ENCODE measurements at regions not wholly inside any gene's neighbourhood (a gene's known extent, or its start where the extent isn't known, plus 50 kb on each side); places are given as distances from the start of the nearest gene placed in this dataset.

DNA sequence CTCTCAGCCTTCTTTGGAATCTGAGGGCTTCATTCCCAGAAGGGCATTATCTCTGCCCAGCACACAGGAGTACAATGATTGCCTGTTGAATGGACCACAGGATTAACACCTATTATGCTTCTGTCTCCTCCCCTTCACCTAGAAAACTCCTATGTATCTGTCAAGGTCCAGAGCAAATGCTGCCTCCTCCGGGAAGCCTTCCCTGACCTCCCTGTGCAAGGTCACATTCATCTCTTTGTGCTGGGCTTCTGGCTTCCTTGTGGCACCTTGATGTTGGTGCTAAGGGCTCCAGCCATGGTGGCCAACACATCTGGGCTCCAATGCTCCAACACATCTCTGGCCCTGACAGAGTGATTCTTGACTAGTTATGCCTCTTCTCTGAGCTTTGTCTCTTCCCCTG, 49.9 kb upstream of the ATP2B2 start:
- DNase-seq (ENCODE audit: insufficient read length, low spot score) (no peak), FAIRE-seq (no peak)

DNA sequence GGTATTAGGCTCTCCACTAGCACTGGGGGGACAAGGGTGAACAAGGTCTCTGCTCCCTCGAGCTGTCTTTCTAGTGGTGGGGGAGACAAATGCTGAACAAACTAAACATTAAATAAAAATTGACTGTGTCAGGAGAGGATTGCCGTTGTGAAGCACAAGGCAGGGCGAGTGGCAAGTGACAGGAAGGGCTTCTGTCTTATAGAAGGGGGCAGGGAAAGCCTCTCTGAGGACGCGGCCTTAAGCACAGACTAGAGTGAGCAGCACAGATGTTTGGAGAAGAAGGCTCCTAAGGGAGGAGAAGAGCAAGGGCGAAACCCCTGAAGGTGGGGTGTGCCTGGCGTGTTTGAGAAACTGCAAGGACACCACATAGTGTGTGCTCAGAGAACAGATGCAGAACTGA, 50.9 kb upstream of the ATP2B2 start:
- DNase-seq (ENCODE audit: insufficient read length, low spot score) (no peak), FAIRE-seq (no peak)

DNA sequence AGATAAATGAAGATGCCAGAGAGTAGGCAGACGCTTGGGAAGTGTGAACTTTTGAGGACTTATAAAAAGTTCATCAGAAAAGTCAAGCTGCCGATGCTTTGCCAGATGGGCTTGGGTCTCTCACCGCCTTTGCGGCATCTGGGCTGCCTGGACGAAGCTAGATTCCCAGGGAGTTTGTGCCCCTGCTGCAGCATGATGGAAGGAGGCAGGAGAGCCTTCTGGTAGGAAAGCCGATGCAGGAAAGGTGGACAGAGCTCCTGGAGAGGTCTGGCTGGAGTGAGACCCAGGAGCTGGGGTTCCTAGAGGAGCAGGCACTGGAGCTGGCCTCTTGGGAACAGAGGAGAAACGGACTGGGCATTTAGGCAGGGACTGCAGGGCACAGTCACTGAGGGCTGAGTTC, 51.9 kb upstream of the ATP2B2 start:
- no peak for FAIRE-seq
- DNase-seq (ENCODE audit: insufficient read length, low spot score): no peak

DNA sequence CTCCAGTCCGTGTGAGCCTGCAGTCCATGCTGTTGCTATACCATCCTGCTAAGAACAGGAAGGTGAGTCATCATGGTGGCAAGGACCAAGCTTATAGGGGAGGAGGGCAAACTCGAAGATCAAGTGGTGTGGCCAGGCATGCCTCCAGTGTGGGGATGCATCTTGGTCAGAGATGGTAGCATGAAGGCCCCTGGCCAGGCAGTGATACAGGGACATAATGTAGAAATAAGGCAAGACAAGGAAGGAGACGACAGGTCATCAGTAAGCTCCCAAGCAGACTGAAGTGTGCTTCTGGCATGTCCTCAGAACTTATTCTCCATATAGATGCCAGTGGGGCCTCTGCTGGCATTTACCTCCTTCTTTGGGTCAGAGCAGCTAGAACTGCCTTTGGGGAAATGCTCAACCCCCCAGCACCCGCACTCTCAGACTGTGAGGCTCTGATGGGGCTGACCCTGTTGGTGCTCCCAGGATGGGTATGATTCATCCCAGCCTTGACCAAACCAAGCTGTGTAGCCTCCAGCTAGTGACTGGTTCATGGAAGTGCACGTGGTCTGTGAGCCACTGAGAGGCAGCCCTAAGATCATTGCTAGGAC, 52.5 kb upstream of the ATP2B2 start:
- DNase-seq (ENCODE audit: insufficient read length, low spot score) (no peak), FAIRE-seq (no peak)

DNA sequence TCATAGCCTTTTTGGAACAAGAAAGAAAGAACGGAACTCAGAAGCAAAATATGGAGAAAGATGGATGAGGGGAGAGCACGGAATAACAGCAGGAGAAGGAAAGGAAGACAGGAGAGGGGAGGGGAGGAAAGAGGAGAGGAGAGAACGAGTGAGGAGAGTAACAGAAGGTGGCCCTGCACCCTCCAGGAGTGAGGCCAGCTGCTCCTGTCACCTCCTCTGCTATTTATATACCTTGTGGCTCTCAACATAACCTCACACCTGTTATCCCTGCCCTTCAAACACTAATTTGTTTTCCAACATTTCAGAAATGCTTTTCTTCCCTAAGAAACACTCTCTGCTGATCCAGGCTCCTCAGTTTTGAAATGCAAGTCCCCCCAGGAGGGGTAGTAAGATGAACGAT, 53.4 kb upstream of the ATP2B2 start:
- FAIRE-seq (no peak), DNase-seq (ENCODE audit: insufficient read length, low spot score) (no peak)

DNA sequence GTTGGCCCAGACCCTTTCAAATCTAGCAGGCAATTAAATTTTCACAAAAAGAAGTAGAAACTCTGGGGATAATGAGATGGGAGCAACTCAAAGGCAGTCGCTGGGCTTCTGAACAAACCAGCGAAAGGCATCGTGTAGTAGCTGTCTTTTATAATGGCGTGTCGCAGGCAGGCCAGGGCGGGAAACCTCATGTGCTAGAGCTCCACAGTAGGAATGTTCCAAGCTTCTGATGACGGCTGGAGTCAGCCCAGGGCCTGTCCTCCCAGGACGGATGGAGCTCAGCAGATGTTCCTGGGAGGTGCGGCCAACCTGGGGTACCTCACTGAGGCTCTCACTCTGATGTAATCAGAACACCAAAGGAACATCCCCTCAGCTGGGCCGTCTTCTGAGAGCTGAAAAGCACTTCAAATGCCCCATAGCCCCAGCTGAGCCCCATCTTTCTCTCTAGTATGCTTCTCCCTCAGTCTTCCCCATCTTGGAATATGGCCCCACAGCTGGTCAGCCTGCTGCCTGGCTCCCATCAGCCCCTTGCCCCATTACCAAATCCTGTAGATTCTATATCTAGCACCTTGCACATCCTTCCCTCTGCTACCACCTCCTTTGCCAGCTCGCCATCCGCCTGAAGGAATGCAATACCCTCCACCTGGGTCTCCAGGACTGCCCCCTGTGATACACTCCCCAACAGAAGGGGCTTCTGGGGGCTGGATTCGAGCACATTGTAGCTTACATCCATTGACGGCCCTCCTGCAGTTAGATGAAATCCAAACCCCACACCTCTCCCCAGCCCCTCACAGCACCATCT, 54.9 kb upstream of the ATP2B2 start:
- FAIRE-seq (no peak), DNase-seq (ENCODE audit: insufficient read length, low spot score) (no peak)

DNA sequence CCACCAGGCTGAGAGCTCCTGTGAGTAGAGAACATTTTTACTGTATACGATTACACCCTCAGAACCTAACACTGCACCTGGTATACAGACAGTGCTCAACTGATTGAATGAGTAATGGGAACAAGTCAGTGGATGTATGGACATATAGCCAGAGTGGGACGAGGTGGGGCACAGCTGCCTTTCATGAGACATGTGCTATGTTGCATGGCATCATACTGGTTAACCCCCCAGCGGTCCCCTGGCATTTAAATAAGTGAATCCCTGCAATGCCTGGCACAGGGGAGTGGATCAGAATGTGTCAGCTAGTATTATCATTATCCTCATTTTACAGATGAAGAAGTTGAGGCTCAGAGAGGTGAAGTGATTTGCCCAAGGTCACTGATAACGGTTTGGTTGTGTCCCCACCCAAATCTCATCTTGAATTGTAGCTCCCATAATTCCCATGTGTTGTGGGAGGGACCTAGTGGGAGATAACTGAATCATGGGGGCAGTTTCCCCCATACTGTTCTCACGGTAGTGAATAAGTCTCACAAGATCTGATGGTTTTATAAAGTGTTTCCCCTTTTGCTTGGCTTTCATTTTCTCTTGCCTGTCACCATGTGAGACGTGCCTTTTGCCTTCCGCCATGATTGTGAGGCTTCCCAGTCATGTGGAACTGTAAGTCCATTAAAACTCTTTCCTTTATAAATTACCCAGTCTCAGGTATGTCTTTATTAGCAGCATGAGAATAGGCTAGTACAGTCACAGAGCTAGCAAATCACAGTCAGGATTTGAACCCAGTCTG, 56.0 kb upstream of the ATP2B2 start:
- FAIRE-seq: no peak

DNA sequence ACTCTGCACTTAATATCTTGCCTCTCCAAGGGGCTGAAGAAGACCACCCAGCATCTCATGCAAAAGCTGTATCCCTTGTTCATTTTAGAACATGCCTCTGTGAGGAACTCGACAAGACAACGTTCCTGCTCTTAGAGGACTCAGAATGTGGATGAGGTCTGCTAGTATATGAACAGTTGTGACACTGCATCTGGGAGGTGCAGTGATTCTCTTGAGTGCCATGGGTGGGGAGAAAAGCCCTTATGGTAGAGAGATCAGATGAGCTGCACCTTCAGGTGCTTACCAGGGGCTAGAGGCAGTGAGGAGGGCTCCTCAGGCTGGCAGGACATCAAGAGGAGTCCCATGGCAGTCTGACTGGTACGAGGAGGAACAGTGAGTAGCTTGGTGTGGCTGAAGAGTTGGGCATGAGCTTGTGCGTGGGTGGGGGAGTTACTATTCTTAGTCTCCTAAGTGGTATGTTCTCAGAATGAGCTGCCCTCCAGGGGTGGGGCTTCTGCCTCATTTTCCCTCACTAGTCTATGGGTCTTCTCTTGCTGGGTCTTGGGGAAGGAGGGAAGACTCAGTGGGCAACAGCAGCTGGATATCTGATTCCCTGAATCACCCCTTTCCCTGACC, 56.7 kb upstream of the ATP2B2 start:
- DNase-seq (ENCODE audit: insufficient read length, low spot score): no peak
- FAIRE-seq: no peak

More for the DNA sequence above, 56.0 kb upstream of the ATP2B2 start:
- no peak for DNase-seq (ENCODE audit: insufficient read length, low spot score)

DNA sequence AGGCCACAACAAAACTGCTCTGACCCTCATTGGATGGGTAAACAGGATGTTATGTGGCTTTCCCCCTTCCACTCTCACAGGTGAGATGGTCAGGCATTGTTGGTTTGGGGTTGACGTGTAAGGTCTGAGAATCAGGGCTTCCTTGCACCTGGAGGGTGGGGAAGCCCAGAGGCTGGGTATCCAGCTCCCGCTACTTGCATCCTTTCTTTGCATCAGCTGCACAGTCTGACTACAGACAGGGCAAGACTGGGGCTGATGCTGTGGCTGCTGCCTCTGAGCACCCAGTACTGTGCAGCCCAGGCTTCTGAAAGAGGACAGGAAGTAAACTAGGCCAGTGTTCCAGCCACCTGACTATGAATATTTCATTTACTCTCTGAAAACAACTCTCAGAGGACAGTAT, 58.0 kb upstream of the ATP2B2 start:
- no peak for DNase-seq (ENCODE audit: insufficient read length, low spot score)
- FAIRE-seq: no peak

DNA sequence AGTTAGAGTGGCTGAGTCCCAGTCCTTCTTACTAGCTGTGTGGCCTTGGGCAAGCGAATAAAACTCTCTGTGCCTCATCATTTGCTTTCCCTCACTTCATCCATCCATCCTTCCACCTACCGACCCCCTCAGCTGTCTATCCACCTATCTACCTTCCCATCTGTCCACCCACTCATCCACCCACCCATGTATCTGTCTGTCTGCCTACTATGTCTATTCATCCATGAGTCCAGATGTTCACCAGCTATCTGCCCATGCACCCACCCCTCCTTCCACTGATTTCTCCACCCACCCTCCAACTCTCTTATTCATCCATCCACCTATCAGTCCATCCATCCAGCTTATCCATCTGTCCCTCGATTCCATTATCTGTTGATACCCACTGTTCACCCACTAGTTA, 60.4 kb upstream of the ATP2B2 start:
- no peak for FAIRE-seq
- DNase-seq (ENCODE audit: insufficient read length, low spot score): no peak

DNA sequence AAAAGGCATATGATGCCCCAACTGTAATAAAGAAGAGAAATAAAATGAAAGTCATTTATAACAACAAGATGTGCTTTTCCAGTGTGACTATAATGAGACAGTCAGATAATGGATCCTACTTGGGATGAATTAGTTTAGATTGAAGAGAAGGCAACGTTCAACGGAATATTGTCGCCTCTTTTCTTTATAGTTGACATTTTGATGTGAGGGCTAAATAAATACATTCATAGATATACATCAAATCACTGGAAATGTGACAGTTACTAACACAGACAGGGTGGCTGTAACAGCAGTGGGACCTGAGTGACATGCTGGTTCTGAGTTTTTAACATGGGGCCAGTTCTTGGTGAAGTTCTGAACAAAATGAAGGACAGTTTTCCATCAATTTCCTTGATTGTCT, 61.1 kb upstream of the ATP2B2 start:
- FAIRE-seq (no peak), DNase-seq (ENCODE audit: insufficient read length, low spot score) (no peak)

DNA sequence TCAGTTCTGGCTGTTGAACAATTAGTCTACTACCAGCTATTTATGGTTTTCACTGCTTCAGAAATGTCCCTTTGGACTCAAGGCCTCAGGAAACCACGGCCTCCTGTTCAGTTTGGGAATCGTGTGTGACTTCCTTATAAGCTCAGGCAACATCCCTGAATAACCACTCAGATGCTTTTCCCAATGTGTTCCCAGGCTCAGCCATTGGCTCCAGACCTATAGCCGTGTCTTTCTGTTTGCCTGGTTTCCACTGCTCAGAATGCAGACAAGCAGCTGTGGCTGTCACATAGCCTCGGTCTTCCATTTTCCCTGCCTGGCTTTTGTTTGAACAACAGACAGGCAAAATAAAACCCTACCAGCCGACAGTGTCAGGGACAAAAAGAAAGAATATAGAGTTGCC, 63.2 kb upstream of the ATP2B2 start:
- FAIRE-seq (no peak), DNase-seq (ENCODE audit: insufficient read length, low spot score) (no peak)

DNA sequence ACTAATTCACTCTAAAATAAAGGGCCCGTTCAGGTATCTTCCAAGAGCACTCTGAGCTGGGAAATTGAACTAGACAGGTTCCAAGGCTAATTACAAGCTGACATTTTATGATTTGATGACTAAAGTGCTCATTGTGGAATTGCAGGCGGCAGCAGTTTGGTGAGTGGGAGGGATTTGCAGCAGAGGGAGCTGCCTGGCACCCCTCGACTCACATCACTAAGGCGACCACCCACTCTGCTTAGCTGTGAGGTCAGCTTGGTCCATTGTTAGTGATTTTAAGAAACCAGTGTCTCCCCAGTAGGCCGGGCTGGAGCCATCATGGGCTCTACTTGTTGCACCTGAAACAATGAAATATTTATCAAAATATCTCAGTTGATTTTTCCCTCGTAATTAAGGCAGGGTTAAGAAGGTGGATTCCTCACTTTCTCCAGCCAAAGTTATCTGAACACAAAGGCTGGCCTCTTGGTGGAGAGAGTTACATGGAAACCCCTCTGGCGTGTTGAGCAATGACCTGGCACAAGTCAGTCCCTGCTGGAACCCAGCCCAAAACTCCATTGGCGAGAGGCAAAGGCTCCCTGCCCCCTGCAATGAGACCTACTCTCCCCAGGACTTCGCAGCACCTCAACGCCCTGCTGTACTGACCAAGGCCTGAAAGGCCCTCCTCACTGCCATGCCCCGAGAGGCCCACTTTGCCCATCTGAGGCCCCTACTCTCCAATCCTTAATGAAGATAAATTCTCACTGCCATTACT, 65.0 kb upstream of the ATP2B2 start:
- FAIRE-seq: no peak
- DNase-seq (ENCODE audit: insufficient read length, low spot score): no peak

DNA sequence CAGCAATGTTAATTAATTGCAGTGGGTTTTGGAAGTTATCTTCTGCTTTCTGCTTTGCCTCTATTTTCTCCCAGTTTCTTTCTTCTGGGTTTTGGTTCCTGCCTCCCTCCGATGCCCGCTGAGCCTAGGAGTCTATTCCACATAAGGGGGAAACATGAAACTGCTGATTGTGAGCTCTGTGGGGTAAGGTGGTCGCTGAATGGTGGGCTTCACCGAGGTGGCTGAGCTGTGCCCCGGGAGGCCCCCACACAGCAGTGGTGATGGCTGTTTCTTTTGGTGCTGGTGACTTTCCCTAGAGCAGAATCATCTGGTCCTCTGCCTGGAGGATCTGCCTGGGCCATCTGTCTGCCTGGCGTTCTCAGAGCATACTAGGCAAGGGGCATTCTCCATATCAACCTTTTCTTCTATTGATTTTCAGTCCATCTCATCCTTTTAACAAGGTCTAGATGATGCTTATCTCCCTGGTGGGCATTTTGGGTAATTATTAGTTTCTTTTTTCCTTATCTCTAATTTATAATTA, 68.8 kb upstream of the ATP2B2 start:
- DNase-seq (ENCODE audit: insufficient read length, low spot score): no peak

DNA sequence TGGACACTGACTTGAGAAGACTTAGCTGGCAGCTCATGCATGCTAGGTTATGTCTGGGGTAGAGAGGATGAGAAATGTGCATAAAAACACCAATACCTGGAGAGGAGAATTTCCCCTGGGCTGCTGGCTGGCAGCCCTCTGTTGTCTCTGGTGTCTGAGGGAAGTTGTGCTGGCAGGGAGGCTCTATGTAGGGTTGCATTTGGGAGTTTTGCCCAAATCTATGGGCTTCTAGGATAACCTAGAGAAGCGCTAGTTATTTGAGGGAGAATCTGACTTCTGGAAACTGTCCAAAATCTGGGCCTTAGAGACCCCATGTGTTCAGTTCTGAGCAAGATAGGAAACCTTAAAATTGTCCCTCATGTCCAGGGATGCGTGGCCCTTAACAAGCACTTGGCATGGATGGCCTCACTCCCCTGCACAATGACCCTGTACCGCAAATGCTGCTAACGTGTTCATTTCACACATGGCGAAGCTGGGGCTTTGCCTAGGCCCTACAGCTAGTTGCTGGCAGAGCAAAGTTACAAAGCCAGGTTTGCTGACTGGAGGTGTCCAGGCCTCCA, 70.3 kb upstream of the ATP2B2 start:
- FAIRE-seq (no peak), DNase-seq (ENCODE audit: insufficient read length, low spot score) (no peak)

More for the DNA sequence above, 68.8 kb upstream of the ATP2B2 start:
- no peak for FAIRE-seq

DNA sequence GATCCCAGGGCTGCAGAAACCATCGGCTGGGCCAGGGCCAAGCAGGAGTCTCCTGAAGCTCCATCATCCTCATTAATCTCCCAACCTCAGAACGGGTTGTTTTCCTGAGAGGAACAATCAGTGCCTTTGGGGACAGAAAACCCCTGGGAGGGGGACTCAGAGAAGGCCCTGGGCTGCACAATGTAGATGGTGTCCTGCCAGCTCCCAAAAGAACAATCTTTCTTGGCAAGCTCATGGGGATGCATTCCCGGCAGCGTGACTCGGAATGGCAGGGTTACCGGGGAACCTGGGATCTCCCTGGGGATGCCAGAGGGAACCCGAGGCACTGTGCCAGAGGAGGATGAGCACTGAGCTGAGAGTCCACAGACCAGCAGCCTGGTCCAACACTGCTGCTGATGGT, 72.1 kb upstream of the ATP2B2 start:
- DNase-seq (ENCODE audit: insufficient read length, low spot score) (no peak), FAIRE-seq (no peak)

DNA sequence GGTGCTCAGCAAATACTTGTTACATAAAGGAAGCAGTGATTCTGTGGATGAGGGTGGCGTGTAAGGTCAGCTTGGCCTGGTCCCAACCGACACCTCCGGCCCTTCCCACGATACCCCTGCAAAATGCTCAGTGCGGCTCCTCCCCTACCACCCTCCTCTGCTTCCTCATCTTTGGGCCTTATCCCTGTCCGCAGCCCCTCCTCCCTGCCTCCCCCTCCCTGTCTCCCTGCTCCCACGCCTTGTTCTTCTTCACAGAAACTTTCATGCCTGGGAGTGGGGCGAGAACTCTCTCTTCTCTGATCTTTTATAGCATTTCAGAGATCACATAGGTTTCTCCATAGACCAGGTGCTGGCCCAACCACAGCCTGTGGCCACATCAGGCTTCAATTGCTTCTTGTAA, 75.0 kb upstream of the ATP2B2 start:
- FAIRE-seq (no peak), DNase-seq (ENCODE audit: insufficient read length, low spot score) (no peak)

DNA sequence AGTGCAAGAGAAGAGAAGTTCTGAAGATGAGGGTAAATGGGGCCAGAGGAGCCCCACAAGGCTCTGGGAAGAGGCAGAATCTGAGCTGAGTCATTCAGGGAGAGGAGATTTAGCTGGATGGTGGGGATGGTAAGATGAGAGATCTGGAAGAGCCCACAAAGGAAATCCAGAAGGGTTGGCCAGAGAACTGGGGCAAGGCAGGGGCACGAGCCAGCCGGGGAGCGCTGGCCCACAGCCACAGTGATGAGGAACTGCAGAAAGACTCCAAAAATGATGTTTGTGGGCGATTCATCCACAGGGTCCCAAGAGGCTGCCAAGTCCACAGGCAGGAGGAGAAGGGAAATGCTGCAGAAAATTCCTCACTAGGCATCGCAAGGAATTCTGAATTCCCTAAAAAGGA, 75.9 kb upstream of the ATP2B2 start:
- FAIRE-seq (no peak), DNase-seq (ENCODE audit: insufficient read length, low spot score) (no peak)

DNA sequence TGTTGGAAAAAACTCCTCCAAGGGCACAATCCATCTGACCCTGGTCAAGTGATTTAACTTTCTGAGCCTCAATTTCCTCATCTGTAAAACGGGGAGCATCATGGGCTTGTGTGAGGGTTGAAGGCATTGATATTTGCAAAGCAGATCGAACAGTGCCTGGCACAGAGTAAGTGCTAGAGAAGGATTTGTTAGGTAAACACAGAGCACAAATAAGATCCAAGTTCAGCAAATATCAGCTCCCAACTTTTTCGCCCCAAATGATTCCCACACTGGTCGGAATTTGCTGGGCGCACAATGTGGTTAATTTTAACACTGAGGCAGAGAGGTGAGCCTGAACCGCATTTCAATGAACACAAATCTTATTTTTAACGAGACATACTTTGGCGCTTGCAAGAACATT, 76.3 kb upstream of the ATP2B2 start:
- no peak for FAIRE-seq
- no peak for DNase-seq (ENCODE audit: insufficient read length, low spot score)

DNA sequence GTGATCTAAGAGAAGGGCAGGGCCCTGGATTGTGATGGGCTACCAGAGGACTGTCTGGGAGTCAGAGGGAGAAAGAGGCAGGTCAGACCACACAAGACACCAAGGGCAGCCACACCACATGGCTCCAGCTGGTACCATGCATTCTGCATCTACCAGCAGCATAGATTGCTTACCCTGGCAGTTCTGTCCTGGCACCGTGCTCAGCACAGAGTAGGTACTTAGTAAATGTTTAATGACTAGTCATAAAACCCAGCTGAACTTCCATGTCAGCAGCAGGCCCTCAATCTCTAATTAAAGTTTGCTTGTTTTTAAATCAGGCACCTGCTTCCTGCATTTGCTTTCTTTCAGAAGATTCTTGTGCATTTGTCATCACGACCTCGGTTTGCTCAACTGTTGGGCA, 77.3 kb upstream of the ATP2B2 start:
- FAIRE-seq (no peak), DNase-seq (ENCODE audit: insufficient read length, low spot score) (no peak)

Data from GM19239 (cell line).